Cardiac muscle cell (in vitro differentiated cells and primary cell): ENCODE measurements at regions not wholly inside any gene's neighbourhood (a gene's known extent, or its start where the extent isn't known, plus 50 kb on each side); places are given as distances from the start of the nearest gene placed in this dataset.

Experiments
- DNase-seq, 2 donors: peaks; one replicate each; pipeline versions ENCODE4 v3.0.0 to v3.0.0-alpha.2; 2010 to 2017; ENCODE audit warnings: low read depth in 1 of 2, low spot score in 1 of 2
- H3K27ac ChIP-seq: fragments of 200-600 bp; sonication (generic); 2 replicates; pipeline ENCODE4 v1.5.1; 2016
- H3K27me3 ChIP-seq: fragments of 200-600 bp; sonication (generic); 2 replicates; pipeline ENCODE4 v1.6.0; 2016; ENCODE audit warnings: control low read depth
- H3K36me3 ChIP-seq: fragments of 200-600 bp; sonication (generic); 2 replicates; pipeline ENCODE4 v1.5.1; 2016; ENCODE audit warnings: control low read depth
- H3K4me1 ChIP-seq: fragments of 200-600 bp; sonication (generic); 2 replicates; pipeline ENCODE4 v1.8.1; 2017; ENCODE audit warnings: low read depth, mild to moderate bottlenecking, mixed run types
- H3K4me3 ChIP-seq: fragments of 200-600 bp; sonication (generic); 2 replicates; pipeline ENCODE4 v1.5.1; 2016; ENCODE audit warnings: mild to moderate bottlenecking
- H3K9me3 ChIP-seq: fragments of 200-600 bp; sonication (generic); 2 replicates; pipeline ENCODE4 v1.5.1; 2017; ENCODE audit warnings: low read depth, mild to moderate bottlenecking, control low read depth
- CTCF ChIP-seq: IDR thresholded peaks from 2 replicates; pipeline ENCODE4 v1.5.1; 2012; ENCODE audit warnings: low read depth, mild to moderate bottlenecking, low read length

GRCh38 chr3:104614564-104614963, 752.1 kb upstream of the ALCAM start:
- TF ChIP-seq CTCF, result no peak
- H3K27ac ChIP-seq, result no peak overlapping the region
- DNase-seq, result no peak

GRCh38 chr3:104628185-104628789, 738.4 kb upstream of the ALCAM start:
- H3K36me3 ChIP-seq, result no peaks in the 10 kb centered on the region
- no peak overlapping the region for H3K27ac ChIP-seq
- no peaks in the 10 kb centered on the region for H3K27me3 ChIP-seq
- H3K4me1 ChIP-seq, result peaks cover 9% of the 10 kb centered on the region
- DNase-seq, result peak; percentile 73 to 76
- TF ChIP-seq CTCF, result peak; percentile 80
- no peaks in the 10 kb centered on the region for H3K9me3 ChIP-seq
- H3K4me3 ChIP-seq, result no peak overlapping the region

More at GRCh38 chr3:104614564-104614963, 752.1 kb upstream of the ALCAM start:
- no peaks in the 10 kb centered on the region for H3K36me3 ChIP-seq
- no peaks in the 10 kb centered on the region for H3K4me1 ChIP-seq
- no peak overlapping the region for H3K4me3 ChIP-seq
- no peaks in the 10 kb centered on the region for H3K9me3 ChIP-seq
- H3K27me3 ChIP-seq, result no peaks in the 10 kb centered on the region

- Histone ChIP-seq H3K4me3 (no peak overlapping the region), H3K4me1 (peaks cover 9% of the 10 kb centered on the region), H3K27ac (no peak overlapping the region), H3K27me3 (no peaks in the 10 kb centered on the region), H3K9me3 (no peaks in the 10 kb centered on the region), H3K36me3 (no peaks in the 10 kb centered on the region)
- no peak for TF ChIP-seq CTCF
- peak in 1 of 2 donors; percentile 66 for DNase-seq
These were observed 737.7 kb upstream of the ALCAM start for GRCh38 chr3:104629038-104629437.

GRCh38 chr3:104631254-104631653, 735.5 kb upstream of the ALCAM start:
- Histone ChIP-seq H3K27me3 (no peaks in the 10 kb centered on the region), H3K27ac (no peak overlapping the region), H3K9me3 (no peaks in the 10 kb centered on the region), H3K4me3 (no peak overlapping the region), H3K36me3 (no peaks in the 10 kb centered on the region), H3K4me1 (peaks cover 7% of the 10 kb centered on the region)
- TF ChIP-seq CTCF, result no peak
- DNase-seq, result no peak

- no peak for TF ChIP-seq CTCF
- H3K27me3 ChIP-seq, result no peaks in the 10 kb centered on the region
- H3K27ac ChIP-seq, result no peak overlapping the region
- H3K4me1 ChIP-seq, result no peaks in the 10 kb centered on the region
- no peaks in the 10 kb centered on the region for H3K36me3 ChIP-seq
- peak in 1 of 2 donors; percentile 22 for DNase-seq
- no peak overlapping the region for H3K4me3 ChIP-seq
- no peaks in the 10 kb centered on the region for H3K9me3 ChIP-seq
These were observed 734.2 kb upstream of the ALCAM start for GRCh38 chr3:104632521-104632920.
